ENCODE measurements at regions not wholly inside any gene's neighbourhood (a gene's known extent, or its start where the extent isn't known, plus 50 kb on each side); places are given as distances from the start of the nearest gene placed in this dataset.

DNA sequence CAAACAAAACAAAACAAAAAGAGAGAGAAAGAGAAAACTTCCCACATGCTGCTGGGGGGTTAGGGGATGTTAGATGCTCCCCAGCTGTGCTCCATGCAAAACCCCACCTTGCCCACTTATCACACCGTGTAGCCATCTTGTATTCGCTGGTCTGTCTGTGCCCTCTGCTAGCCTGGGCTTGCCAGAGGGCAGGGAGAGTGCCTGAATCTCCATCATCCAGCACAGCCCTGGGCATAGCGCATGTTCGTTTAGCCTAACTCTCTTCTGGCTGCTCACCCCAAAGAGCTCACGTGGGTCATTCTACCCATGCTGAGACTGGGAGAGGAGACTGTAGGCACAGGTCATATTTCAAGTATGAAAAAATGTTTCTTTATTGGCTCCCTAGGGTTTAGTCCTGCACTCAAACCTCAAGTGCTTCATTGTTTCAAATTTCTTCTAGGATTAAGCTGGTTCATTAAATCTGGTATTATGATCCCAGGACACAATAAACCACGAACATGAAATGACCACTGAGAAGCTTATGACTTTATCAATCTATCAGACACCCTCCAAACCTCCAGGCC, 100.5 kb downstream of the KCNF1 start:
- H3K4me3 Mint-ChIP-seq: no peak overlapping the region
- DNase-seq: no peak
- H3K27me3 Mint-ChIP-seq (ENCODE audit: low read depth, poor library complexity): peaks cover 17% of the 10 kb centered on the region
- TF ChIP-seq, protein P1, sequence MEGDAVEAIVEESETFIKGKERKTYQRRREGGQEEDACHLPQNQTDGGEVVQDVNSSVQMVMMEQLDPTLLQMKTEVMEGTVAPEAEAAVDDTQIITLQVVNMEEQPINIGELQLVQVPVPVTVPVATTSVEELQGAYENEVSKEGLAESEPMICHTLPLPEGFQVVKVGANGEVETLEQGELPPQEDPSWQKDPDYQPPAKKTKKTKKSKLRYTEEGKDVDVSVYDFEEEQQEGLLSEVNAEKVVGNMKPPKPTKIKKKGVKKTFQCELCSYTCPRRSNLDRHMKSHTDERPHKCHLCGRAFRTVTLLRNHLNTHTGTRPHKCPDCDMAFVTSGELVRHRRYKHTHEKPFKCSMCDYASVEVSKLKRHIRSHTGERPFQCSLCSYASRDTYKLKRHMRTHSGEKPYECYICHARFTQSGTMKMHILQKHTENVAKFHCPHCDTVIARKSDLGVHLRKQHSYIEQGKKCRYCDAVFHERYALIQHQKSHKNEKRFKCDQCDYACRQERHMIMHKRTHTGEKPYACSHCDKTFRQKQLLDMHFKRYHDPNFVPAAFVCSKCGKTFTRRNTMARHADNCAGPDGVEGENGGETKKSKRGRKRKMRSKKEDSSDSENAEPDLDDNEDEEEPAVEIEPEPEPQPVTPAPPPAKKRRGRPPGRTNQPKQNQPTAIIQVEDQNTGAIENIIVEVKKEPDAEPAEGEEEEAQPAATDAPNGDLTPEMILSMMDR (IDR thresholded peaks at IDR 0.05): no peak
- H3K4me1 Mint-ChIP-seq: peaks cover 8% of the 10 kb centered on the region
- peaks cover 20% of the 10 kb centered on the region for H3K9me3 Mint-ChIP-seq
- H3K36me3 Mint-ChIP-seq (ENCODE audit: low read depth): no peaks in the 10 kb centered on the region
- no peak overlapping the region for H3K27ac Mint-ChIP-seq

DNA sequence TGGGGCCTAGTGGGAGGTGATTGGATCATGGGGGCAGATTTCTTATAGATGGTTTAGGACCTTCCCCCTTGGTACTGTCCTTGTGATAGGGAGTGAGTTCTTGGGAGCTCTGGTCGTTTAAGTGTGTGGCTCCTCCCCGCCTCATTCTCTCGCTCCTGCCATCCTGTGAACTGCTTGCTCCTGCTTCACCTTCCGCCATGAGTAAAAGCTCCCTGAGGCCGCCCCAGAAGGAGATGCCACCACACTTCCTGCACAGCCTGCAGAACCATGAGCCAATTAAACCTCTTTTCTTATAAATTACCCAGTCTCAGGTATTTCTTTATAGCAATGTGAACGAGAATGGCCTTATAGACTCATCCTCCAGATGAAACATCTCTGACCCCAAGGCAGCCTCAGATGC, 101.5 kb downstream of the KCNF1 start:
- no peak overlapping the region for H3K27ac Mint-ChIP-seq
- H3K9me3 Mint-ChIP-seq: peaks cover 20% of the 10 kb centered on the region
- no peak overlapping the region for H3K4me3 Mint-ChIP-seq
- peaks cover 8% of the 10 kb centered on the region for H3K4me1 Mint-ChIP-seq
- TF ChIP-seq, protein P1 (IDR thresholded peaks at IDR 0.05): no peak
- H3K27me3 Mint-ChIP-seq (ENCODE audit: low read depth, poor library complexity): peaks cover 21% of the 10 kb centered on the region
- no peak for DNase-seq
- no peaks in the 10 kb centered on the region for H3K36me3 Mint-ChIP-seq (ENCODE audit: low read depth)

DNA sequence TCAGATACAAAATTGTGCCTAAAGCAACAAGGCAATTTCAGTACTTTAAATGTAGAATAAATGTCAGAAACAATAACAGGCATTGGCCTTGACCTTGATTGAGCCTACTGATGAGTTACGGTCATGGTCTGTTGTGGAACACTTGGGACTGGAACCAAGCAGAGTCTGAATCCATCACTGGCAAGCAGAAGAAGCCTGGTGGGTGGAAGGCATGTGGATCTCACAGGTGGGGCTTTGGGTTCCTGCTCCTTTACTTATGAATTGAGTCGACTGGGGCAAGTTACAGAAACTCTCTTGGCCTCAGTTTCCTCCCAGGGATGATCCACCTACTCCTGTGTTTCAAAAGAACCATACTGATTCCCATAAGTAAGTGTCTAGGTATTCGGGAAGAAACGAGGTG, 102.3 kb downstream of the KCNF1 start:
- H3K4me3 Mint-ChIP-seq: no peak overlapping the region
- H3K27ac Mint-ChIP-seq: no peak overlapping the region
- H3K36me3 Mint-ChIP-seq (ENCODE audit: low read depth): no peaks in the 10 kb centered on the region
- H3K4me1 Mint-ChIP-seq: peaks cover 11% of the 10 kb centered on the region
- DNase-seq: no peak
- peaks cover 26% of the 10 kb centered on the region for H3K27me3 Mint-ChIP-seq (ENCODE audit: low read depth, poor library complexity)
- TF ChIP-seq, protein P1 (IDR thresholded peaks at IDR 0.05): no peak
- H3K9me3 Mint-ChIP-seq: peaks cover 20% of the 10 kb centered on the region

DNA sequence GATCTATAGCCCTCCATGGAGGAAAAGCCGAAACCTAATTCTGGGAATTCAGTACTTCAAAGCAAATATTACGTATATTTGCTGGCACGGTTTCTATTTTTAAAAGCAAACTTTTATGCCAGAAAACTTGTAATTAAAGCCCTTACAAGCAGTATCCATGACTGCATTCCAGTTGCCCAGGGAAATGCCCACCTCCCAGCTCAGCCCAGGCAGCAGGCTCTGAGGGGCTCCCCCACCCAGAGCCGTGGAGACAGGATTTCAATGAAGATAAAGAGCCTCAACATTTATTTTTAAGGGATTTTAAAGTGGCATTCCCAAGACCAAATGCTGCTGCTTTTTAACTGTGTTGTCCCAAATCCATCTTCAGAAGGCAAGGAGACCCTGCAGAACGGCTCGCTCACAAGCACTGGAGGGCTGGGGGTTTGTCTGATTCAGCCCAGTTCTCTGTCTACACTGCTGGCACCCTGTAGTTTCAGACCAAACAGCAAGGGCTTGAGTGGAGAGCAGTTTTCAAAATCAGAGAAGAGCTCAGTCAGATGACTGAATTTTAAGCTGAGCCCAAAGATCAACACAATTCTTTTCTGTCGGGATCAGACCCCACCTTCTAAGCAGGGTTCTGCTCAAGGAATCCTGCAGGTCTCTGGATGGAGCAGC, 105.1 kb downstream of the KCNF1 start:
- H3K27me3 Mint-ChIP-seq (ENCODE audit: low read depth, poor library complexity): peaks cover 26% of the 10 kb centered on the region
- no peak overlapping the region for H3K27ac Mint-ChIP-seq
- no peaks in the 10 kb centered on the region for H3K36me3 Mint-ChIP-seq (ENCODE audit: low read depth)
- H3K4me3 Mint-ChIP-seq: no peak overlapping the region
- H3K4me1 Mint-ChIP-seq: peaks cover 25% of the 10 kb centered on the region
- TF ChIP-seq, protein P1 (IDR thresholded peaks at IDR 0.05): no peak
- peaks cover 8% of the 10 kb centered on the region for H3K9me3 Mint-ChIP-seq
- no peak for DNase-seq

DNA sequence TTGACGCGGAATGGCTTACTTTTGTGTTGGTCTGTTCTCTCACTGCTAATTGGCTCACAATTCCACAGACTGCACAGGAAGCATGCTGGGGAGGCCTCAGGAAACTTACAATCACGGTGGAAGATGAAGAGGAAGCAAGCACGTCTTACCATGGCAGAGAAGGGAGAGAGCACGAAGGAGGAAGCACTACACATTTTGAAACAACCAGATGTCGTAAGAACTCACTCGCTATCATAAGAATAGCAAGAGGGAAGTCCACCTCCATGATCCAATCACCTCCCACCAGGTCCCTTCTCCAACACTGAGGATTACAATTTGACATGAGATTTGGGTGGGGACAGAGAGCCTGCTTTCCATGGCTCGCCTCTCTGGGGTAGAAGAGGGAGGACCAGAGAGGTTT, 106.2 kb downstream of the KCNF1 start:
- TF ChIP-seq, protein P1 (IDR thresholded peaks at IDR 0.05): no peak
- H3K27ac Mint-ChIP-seq: no peak overlapping the region
- peaks cover 26% of the 10 kb centered on the region for H3K27me3 Mint-ChIP-seq (ENCODE audit: low read depth, poor library complexity)
- no peak overlapping the region for H3K4me3 Mint-ChIP-seq
- H3K36me3 Mint-ChIP-seq (ENCODE audit: low read depth): no peaks in the 10 kb centered on the region
- peaks cover 34% of the 10 kb centered on the region for H3K4me1 Mint-ChIP-seq
- no peak for DNase-seq
- no peaks in the 10 kb centered on the region for H3K9me3 Mint-ChIP-seq

DNA sequence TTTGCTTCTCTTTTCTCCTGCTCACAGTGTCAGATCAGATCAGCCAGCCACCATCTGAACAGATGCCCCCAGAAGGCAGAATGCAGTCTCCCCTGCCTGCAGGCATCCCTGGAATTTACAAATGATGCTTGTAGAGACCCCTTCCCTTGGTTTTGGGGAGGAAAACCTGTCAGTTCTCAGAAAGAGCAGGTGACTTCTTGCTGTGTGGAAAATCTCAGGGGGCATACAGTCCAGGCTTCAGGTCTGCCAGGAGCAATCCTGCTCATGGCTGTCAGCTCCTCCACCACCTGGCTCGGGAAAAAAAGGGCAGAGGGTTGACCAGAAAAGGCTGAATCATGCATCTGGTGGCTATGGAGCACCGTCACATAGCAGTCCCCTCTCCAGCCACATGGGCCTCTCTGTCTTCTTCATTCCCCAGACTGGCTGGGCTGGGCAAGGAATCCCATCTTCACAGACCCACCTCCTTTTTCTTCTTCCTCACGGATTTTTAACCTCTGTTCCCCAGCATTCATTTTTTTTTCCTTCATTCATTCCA, 107.0 kb downstream of the KCNF1 start:
- Mint-ChIP-seq H3K27me3 (ENCODE audit: low read depth, poor library complexity) (peaks cover 24% of the 10 kb centered on the region), H3K36me3 (ENCODE audit: low read depth) (no peaks in the 10 kb centered on the region), H3K4me1 (peaks cover 36% of the 10 kb centered on the region), H3K9me3 (no peaks in the 10 kb centered on the region), H3K27ac (peak overlapping the region; percentile 72), H3K4me3 (no peak overlapping the region)
- DNase-seq: no peak
- TF ChIP-seq, protein P1 (IDR thresholded peaks at IDR 0.05): no peak
